ENCODE measurements at regions not wholly inside any gene's neighbourhood (a gene's known extent, or its start where the extent isn't known, plus 50 kb on each side); places are given as distances from the start of the nearest gene placed in this dataset.

- no peak for DNase-seq
Observed at GRCh38 chr4:104418286-104418685, 76.4 kb downstream of the CXXC4 start.

- DNase-seq: no peak
Observed at GRCh38 chr4:104417357-104417882, 77.3 kb downstream of the CXXC4 start.

GRCh38 chr4:104416725-104417356 is 77.9 kb downstream of the CXXC4 start:
- DNase-seq: no peak

DNA sequence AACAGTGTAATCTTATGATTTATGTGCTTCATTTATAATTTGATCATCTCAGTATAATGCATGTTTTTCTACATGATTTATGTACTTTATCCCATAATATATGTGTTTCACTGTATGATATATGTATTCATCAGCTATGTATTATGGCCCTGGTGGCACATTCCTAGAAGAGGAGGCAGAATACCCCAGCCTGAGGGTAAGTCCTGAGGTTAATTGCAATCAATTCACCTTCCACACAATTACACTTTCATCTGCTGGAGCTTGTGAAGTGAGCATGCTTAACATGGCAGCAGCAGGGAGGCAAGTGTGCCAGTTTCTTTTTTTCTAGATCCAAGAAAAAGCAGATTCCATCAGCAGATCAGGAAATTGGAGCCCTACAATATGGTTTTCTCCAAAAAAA is 81.2 kb downstream of the CXXC4 start:
- no peak for DNase-seq

DNA sequence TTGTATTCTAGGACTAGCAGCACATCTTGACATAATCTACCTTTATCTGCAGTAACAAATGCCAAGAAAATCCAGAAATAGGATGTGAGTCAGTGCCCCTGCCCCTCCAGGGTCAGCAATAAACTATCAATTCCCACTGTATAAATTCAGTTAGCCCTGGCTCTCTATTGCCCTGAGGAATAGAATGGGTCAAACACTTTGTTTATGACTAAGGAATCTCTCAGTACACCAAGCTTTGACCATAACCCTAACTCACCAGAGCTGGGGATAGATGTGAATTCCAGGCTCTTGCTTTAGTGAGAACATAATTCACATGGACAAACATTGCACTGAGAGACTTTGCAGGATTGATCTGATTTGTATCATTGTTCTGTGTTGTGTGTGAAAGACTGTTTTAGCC is 82.3 kb downstream of the CXXC4 start:
- no peak for DNase-seq

- DNase-seq: no peak
Observed at GRCh38 chr4:104411502-104411901, 83.2 kb downstream of the CXXC4 start.

GRCh38 chr4:104408878-104409277 is 85.8 kb downstream of the CXXC4 start:
- no peak for DNase-seq

DNA sequence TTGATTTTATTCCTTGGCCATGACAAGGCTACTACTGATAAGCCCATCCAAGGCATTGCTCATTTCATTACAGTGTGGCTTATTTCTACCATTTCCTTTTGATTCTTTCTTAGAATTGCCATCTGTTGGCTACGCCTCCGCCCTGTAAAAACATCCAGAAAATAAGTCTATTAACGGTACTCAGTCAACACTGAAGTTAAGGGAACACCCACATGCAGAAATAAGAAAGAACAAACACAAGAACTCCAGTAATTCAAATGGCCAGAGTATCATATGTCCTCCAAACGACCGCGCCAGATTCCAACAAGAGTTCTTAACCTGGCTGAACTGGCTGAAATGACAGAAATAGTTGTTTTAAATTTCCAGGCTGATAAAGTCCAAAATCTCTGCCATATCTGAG is 90.3 kb downstream of the CXXC4 start:
- DNase-seq: no peak

DNA sequence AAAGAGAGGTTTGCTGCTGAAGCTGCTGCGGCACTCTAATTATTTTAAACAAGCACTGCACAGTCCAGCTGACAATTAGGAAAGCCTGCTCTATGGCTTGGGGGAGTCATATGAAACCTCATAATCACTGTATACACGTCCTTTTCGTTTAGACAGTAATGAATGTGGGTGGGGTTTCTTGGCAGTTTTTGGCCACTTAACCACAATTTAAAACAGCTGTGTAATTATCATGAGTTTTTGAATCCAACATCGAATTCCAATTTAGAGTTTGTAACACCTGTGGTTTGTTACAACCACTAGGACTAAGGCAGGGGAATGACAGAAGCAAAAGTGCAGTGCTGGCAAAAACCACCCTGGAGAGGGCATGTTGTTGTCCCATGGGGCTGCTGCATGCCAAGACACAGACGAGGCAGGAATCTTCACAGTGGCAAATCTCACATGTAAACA is 99.5 kb downstream of the CXXC4 start:
- no peak for DNase-seq

DNA sequence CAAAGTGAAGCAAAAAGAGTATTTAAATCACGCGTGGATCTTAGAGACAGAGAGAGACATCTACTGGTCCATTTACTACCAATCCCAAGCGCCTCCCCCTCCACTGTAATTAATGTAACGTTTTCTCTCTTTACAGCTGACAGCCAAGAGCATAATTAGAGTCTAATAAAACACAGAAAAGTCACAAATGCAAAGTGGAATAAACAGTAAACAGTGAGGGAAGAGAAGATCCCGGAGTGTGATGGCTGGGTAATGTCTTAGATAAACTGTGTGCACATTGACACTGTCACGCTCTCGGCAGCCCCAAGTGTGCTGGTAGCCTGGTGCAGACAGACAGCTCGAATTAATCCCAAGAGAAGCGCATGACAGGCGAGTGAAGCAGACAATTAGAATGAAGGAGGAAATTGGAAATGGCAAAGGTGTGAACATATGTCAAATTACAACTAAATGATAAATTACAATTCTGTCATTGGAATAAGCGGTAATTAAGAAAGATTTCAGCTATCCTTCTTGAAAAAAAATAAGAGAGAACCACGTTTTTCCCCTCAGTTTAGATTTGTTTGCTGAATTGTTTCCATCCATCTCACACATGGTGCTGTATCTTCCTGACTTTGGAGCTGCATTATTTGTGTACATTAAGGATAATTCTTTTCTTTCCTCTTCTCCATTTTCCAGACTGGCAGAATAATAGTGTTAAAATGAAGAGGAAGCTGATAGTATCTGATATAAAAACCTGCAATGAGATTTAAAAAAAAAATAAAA is 100.1 kb downstream of the CXXC4 start:
- DNase-seq: no peak

GRCh38 chr4:104393655-104394324 is 100.9 kb downstream of the CXXC4 start:
- no peak for DNase-seq

DNA sequence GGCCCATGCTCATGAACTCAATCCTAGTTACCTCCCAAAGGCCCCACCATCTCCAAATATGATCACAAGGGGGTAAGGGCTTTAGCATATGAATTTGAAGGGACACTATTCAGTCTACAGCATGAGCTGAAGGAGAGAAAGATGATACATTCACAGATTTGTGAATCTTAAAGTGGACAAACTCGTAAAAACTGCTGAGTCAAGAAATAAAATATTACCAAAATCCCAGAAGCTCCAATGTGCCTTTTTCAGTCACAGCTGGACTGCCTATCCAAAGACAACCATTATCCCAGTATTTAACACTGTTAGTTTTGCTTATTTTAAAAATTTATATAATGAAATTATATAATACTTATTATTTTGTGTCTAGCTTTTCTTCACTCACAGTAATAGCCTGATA is 109.0 kb downstream of the CXXC4 start:
- no peak for DNase-seq

DNA sequence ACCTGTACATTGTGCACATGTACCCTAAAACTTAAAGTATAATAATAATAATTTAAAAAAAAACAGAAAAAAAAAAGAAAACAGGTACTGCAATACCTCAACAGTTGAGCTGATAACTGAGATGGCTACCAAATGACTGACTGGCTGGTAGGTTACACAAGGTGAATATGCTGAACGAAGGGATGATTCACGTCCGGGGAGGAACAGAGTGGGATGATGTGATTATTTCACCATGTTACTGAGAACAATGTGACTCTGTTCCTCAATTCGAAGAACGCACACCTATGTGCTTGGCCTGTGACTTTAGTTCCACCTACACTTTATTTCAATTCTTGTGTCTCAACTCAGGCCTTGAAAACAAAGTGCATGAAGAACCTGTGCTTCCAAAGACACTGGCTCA is 111.7 kb downstream of the CXXC4 start:
- DNase-seq: no peak

- DNase-seq: no peak
Observed at GRCh38 chr4:104381729-104382128, 113.0 kb downstream of the CXXC4 start.

DNA sequence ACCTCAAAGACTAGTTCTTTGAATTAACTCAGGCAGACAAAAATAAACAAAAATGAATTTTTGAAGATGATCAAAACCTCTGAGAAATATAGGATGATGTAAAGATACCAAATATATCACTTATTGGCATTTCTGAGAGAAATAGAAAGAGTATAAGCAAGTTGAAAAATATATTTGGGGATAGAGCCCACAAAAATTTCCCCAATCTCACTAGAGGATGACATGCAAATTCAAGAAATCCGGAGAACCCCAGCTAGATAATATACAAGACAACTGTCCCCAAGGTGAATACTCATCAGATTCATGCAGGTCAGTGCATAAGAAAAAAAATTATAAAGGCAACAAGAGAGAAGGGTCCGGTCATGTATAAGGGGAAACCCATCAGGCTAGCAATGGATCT is 129.1 kb downstream of the CXXC4 start:
- no peak for DNase-seq

GRCh38 chr4:104353481-104353880 is 141.2 kb downstream of the CXXC4 start:
- DNase-seq: no peak

DNA sequence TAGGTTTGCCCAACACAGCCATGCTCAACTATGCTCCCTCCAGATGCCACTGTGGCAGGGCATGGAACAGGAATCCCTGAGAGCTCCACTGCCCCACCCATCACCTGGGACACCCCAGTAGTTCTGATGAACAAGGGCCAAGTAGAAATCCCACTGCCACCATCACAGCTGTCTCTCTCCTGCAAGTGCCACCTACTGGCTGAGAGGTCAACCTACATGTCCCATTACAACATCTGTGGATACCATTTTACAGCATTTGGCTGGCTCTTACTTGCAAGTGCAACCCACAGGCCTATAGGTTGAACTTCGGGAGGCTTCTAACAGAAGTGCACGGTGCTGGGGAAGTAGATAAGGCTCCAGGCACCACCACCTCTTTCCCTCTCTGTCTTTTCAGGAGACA is 142.5 kb downstream of the CXXC4 start:
- no peak for DNase-seq

- no peak for DNase-seq
Observed at GRCh38 chr4:104351706-104352105, 143.0 kb downstream of the CXXC4 start.

GRCh38 chr4:104345598-104346242 is 149.0 kb downstream of the CXXC4 start:
- no peak for DNase-seq

GRCh38 chr4:104344342-104344980 is 150.2 kb downstream of the CXXC4 start:
- no peak for DNase-seq

GRCh38 chr4:104334410-104334809 is 160.3 kb downstream of the CXXC4 start:
- no peak for DNase-seq

DNA sequence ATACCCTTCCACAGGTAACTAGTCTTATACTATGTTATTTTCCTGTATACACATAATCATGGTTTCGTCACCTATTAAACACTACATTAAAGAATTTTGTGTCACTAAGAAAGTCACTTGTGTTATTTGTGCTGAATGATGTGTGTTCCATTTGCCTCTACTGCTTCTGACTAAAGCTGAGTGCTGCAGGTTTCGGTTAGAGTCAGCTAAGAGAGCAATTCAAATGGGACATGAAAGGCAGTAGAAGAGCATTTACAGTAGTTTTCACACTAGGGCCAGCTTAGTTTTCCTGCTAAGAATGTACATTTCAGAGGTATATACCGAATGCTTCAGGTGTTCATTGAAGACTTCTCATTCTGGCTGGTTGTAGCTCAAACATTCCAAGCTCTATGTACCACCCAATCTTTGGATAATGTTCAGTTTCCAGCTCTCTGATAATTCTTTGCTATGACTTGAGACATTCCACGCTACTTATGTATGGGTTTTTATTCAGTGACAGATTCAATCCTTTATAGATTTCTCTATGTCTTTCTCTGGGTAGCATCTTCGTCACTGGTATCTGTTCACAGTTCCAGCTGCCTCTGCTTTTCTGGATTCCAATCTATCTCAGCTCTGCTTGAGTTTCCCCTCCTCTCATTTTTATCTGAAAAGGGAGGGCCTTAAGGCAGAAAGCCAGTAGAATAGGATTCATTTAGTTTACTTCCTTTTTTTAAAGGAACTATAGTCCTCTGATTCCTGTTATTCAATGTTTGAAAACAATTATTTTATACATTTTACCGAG is 164.4 kb downstream of the CXXC4 start:
- no peak for DNase-seq

Measured in stimulated activated CD4-positive, alpha-beta T cell treated with anti-CD3 and anti-CD28 coated beads, Interleukin-2, amount 100 ng/mL, for 24 hours (primary cell).